PC-3 (cell line): ENCODE measurements at regions not wholly inside any gene's neighbourhood (a gene's known extent, or its start where the extent isn't known, plus 50 kb on each side); places are given as distances from the start of the nearest gene placed in this dataset.

Source experiments
- CTCF ChIP-seq: fragments of 300-600 bp; sonication (generic); conservative IDR thresholded peaks from 2 replicates; pipeline ENCODE4 v1.5.1; 2017; ENCODE audit warnings: antibody characterized with exemption, low read depth, mild to moderate bottlenecking, low read length
- EZH2 ChIP-seq: fragments of 300-600 bp; sonication (generic); IDR thresholded peaks from one replicate; pipeline ENCODE4 v1.6.1; 2017; ENCODE audit warnings: antibody characterized with exemption, mild to moderate bottlenecking, low read length; ENCODE audit not compliant: unreplicated experiment
- EZH2phosphoT487 ChIP-seq: fragments of 300-600 bp; sonication (generic); IDR thresholded peaks from 2 replicates; pipeline ENCODE4 v1.6.1; 2018; ENCODE audit warnings: mild to moderate bottlenecking, antibody characterized with exemption, low read length, borderline replicate concordance

DNA sequence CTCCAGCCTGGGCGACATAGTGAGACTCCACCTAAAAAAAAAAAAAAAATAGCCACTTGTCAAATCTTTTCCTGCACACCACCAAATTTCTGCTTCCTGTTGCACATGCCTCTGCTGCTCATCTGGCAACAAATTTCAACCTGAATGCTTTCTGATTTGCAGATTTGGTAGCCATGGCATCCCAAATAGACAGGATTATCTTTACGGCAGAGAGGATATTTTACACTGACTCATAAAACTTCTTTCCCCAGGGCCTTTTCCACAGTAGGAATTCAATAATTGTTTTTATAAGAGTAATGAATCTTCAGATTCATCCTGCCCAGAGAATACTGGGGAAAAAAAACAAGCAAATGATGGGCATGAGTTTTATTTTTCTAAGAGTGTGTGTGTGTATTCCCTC, 264.6 kb downstream of the FRK start:
- TF ChIP-seq CTCF (no peak), EZH2phosphoT487 (no peak), EZH2 (no peak)
